Ovary (tissue), 7 donors: ENCODE measurements at regions not wholly inside any gene's neighbourhood (a gene's known extent, or its start where the extent isn't known, plus 50 kb on each side); places are given as distances from the start of the nearest gene placed in this dataset.

Experiments used
- DNase-seq, 5 donors: peaks; one replicate each; pipeline ENCODE4 v3.0.0-alpha.2; 2019 to 2020
- H3K27ac ChIP-seq, 2 donors: fragments of 200-600 bp; one replicate each; pipeline versions ENCODE4 v1.5.1 to v1.8.0; 2019 to 2022
- H3K27me3 ChIP-seq: fragments of 200-600 bp; one replicate; pipeline ENCODE4 v1.8.0; 2022
- H3K36me3 ChIP-seq: fragments of 200-600 bp; sonication (generic); one replicate; pipeline ENCODE4 v1.5.1; 2019
- H3K4me1 ChIP-seq: one replicate; pipeline ENCODE4 v1.8.1; 2013; ENCODE audit warnings: mild to moderate bottlenecking, moderate library complexity; ENCODE audit not compliant: insufficient read depth
- H3K4me3 ChIP-seq: fragments of 200-600 bp; sonication (generic); one replicate; pipeline ENCODE4 v1.5.1; 2017
- H3K9me3 ChIP-seq, 2 donors: fragments of 200-600 bp in 1 of 2; sonication (generic) in 1 of 2; one replicate each; pipeline versions ENCODE4 v1.5.1 to v1.8.1; 2013 to 2019; ENCODE audit warnings: mild to moderate bottlenecking in 1 of 2, moderate library complexity in 1 of 2
- EP300 ChIP-seq: sonication (generic); formaldehyde crosslinking; IDR thresholded peaks from one replicate; pipeline ENCODE4 v1.6.1; 2017; ENCODE audit warnings: antibody characterized with exemption
- POLR2A ChIP-seq: fragments of 450-650 bp; IDR thresholded peaks from one replicate; pipeline ENCODE4 v1.6.1; 2017; ENCODE audit warnings: antibody characterized with exemption, mild to moderate bottlenecking, moderate library complexity
- WGBS, 3 donors: extraction: QIAGEN DNeasy Blood & Tissue Kit in 1 of 3; methylation state at CpG; one replicate each; pipeline versions ENCODE4 v1.1.5 to v1.1.7; 2013 to 2017; 5-methylcytosine and 5-hydroxymethylcytosine counted together
- intact Hi-C, 4 donors: fragments of 100-400 bp; cut with DNase I; formaldehyde crosslinking; loops; one replicate each; pipeline versions ENCODE4 v1.11.0 to v1.15.1; 2022 to 2023
- TF ChIP-seq, protein P1 (sequence below), 3 donors: fragments of 450-650 bp in 2 of 3; fragments of 200-600 bp in 1 of 3; IDR thresholded peaks; one replicate each; pipeline versions ENCODE4 v1.5.1 to v1.8.0; 2016 to 2022; ENCODE audit warnings: antibody characterized with exemption in 3 of 3, mild to moderate bottlenecking in 1 of 3
- donor health status: DM: no; HTN: no; CAD: no; lungs with moderate emphysema.
- donor health status: DM: no; HTN: no; CAD: no.
- donor health status: Bipolar disorder and iron deficiency.
- donor health status: DM: no; HTN: no; CAD: no.
- donor health status: DM: yes; HTN: yes; CAD: no.

DNA sequence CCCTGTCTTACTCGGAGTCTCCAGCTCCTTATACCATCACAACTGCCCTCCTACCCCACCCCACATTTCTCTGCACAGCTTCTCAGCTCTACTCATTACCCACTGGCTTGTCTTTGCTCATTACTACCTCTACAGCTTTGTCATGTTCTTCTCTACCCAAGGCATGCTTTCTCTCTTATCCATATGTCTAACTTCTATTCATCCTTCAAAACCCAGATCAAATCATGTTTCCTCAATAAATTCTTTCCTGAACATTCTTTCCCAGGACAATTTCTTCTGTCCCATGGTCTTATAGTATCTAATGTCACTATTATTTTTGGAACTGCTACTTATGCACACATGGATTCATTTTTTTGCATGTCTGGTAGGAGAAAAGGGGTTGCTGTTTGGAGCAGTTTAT is 231.4 kb downstream of the PTEN start:
- TF ChIP-seq EP300 (no peak), POLR2A (no peak)
- TF ChIP-seq, protein P1, sequence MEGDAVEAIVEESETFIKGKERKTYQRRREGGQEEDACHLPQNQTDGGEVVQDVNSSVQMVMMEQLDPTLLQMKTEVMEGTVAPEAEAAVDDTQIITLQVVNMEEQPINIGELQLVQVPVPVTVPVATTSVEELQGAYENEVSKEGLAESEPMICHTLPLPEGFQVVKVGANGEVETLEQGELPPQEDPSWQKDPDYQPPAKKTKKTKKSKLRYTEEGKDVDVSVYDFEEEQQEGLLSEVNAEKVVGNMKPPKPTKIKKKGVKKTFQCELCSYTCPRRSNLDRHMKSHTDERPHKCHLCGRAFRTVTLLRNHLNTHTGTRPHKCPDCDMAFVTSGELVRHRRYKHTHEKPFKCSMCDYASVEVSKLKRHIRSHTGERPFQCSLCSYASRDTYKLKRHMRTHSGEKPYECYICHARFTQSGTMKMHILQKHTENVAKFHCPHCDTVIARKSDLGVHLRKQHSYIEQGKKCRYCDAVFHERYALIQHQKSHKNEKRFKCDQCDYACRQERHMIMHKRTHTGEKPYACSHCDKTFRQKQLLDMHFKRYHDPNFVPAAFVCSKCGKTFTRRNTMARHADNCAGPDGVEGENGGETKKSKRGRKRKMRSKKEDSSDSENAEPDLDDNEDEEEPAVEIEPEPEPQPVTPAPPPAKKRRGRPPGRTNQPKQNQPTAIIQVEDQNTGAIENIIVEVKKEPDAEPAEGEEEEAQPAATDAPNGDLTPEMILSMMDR (IDR thresholded peaks at IDR 0.05), result no peak
- no peaks in the 10 kb centered on the region for H3K9me3 ChIP-seq
- H3K4me3 ChIP-seq, result no peak overlapping the region
- WGBS, 3 donors, result 94 to 100% (median 97%) methylated on average over 1 of the region's 1 CpG
- no peak for DNase-seq
- no peaks in the 10 kb centered on the region for H3K36me3 ChIP-seq
- H3K4me1 ChIP-seq, result peaks cover 3% of the 10 kb centered on the region
- H3K27ac ChIP-seq, result no peak overlapping the region
- intact Hi-C loops, result no loop called here
- no peaks in the 10 kb centered on the region for H3K27me3 ChIP-seq

DNA sequence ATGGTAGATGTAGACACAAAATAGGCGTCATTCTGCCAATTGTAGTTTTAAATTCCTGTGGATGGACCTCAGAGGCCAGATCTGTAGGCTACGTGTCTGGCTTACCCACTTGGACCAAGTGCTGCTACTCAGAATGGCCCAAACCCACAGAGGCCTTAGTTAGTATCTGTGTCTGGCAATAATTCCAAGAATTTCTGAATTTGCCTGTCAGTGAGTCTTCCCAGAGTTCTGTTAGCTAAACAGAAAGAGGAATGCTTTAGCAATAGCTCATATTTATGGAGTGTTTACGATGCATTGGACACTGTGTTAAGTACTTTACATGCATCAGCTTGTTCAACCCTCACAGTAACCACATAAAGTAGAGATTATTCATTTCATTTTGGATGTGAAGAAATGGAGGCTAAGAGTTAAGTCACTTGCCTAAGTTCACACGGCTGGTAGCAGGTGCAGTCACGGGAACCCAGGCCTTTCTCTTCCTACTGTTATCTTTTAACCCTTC is 231.8 kb downstream of the PTEN start:
- TF ChIP-seq, protein P1 (IDR thresholded peaks at IDR 0.05), result no peak
- TF ChIP-seq POLR2A (no peak), EP300 (no peak)
- no peak overlapping the region for H3K4me3 ChIP-seq
- 62 to 65% (median 64%) methylated on average over 5 of the region's 5 CpGs for WGBS, 3 donors
- no peaks in the 10 kb centered on the region for H3K36me3 ChIP-seq
- no peak overlapping the region for H3K27ac ChIP-seq
- no peaks in the 10 kb centered on the region for H3K9me3 ChIP-seq
- DNase-seq, result no peak
- H3K4me1 ChIP-seq, result peaks cover 3% of the 10 kb centered on the region
- intact Hi-C loops, result no loop called here
- H3K27me3 ChIP-seq, result no peaks in the 10 kb centered on the region

DNA sequence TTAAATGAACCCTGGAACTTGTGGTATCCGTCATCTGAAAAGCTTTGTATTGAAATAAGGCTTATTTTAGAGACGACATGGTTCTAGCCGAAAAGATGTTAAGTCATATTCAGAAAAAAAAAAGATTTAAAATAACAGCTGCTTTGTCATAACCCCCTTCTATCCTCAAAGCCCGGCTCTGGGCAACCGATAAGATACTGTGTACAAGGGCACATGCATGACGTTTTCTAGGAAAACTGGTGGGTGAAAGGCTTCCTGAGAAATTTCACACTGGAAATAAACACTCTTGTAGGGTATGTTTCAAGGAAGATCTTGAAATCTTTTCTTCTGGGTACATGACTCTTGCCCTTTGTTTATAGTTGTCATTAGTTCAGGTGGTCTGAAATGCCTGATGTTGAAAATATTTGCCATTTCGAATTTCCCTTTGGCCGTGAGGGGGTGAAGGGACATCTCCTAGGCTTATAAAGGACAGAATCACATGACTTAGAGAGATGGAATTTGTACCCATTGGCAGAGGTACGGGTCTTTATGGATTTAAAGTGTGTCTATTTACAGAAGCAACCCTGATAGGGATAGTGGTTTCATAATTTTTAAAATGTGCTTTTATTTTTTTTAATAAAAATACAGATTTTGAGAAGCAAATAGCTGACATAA is 232.5 kb downstream of the PTEN start:
- Histone ChIP-seq H3K27ac (no peak overlapping the region), H3K9me3 (no peaks in the 10 kb centered on the region), H3K27me3 (no peaks in the 10 kb centered on the region), H3K36me3 (no peaks in the 10 kb centered on the region), H3K4me3 (no peak overlapping the region), H3K4me1 (peaks cover 3% of the 10 kb centered on the region)
- WGBS, 3 donors, result 43 to 60% (median 49%) methylated on average over 9 of the region's 9 CpGs
- TF ChIP-seq, protein P1 (IDR thresholded peaks at IDR 0.05), result no peak
- TF ChIP-seq EP300 (no peak), POLR2A (no peak)
- DNase-seq, result no peak
- intact Hi-C loops, result no loop called here

DNA sequence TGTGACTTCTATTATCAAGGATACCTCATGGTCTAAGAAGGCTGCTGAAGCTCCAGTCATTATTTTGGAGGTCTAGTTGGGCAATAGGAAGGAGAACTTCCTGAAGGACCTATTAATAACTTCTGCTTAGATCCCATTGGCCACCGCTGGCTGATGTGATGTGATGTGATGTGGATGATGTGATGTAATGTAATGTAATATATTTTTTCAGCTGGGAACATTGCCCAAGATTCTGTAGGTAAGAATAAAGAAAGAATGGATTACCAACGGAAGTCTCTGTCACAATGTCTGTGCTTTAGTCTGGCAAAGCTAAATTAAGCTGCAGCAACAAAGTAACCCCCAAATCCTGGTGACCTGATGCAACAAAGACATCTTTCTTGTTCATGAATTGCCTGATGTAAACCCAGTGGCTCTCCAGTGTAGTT is 233.7 kb downstream of the PTEN start:
- no peak overlapping the region for H3K27ac ChIP-seq
- WGBS, 3 donors, result 93 to 96% (median 93%) methylated on average over 2 of the region's 2 CpGs
- no peaks in the 10 kb centered on the region for H3K36me3 ChIP-seq
- H3K4me1 ChIP-seq, result peaks cover 3% of the 10 kb centered on the region
- DNase-seq, result no peak
- no peaks in the 10 kb centered on the region for H3K9me3 ChIP-seq
- H3K4me3 ChIP-seq, result no peak overlapping the region
- intact Hi-C loops, result no loop called here
- H3K27me3 ChIP-seq, result no peaks in the 10 kb centered on the region
- no peak for TF ChIP-seq EP300

DNA sequence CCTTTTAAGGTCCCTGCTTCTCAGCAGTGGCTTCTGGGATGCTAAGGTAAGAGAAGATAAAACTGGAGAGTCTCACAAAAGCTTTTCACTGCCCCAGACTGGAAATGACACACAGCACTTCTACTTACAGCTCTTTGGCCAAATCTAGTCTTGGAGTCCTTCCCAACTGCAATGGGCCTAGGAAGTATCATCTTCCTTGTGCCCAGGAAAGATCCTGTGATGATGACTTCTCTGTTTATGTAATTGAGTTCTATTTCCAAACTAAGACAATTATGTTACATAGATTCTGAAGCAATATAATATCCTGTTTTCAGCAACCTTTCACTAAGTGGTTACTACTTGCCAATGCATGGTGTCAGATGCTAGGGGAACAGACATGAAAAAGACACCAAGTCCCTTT is 234.1 kb downstream of the PTEN start:
- intact Hi-C loops, result no loop called here
- H3K4me1 ChIP-seq, result peaks cover 3% of the 10 kb centered on the region

More for the DNA sequence above, 234.1 kb downstream of the PTEN start:
- H3K27me3 ChIP-seq, result no peaks in the 10 kb centered on the region
- DNase-seq, result no peak
- H3K36me3 ChIP-seq, result no peaks in the 10 kb centered on the region
- TF ChIP-seq EP300, result no peak
- TF ChIP-seq POLR2A, result no peak
- TF ChIP-seq, protein P1 (IDR thresholded peaks at IDR 0.05), result no peak
- H3K27ac ChIP-seq, result no peak overlapping the region
- no peak overlapping the region for H3K4me3 ChIP-seq
- H3K9me3 ChIP-seq, result no peaks in the 10 kb centered on the region
